NCI-H446 treated with DMSO at 0.1 percent for 48 hours (cell line): ENCODE measurements at regions not wholly inside any gene's neighbourhood (a gene's known extent, or its start where the extent isn't known, plus 50 kb on each side); places are given as distances from the start of the nearest gene placed in this dataset.
"Not testable (repeated sequence)": the region's sequence is repeated elsewhere in the genome, so short reads cannot be mapped to it uniquely, and the experiment has no call there.

Source experiments
- DNase-seq: peaks from one replicate; lab custom pipeline; 2025; lab: John Stamatoyannopoulos, UW

GRCh38 chr5:85545129-85545528 lies 1072.6 kb upstream of the COX7C start:
- DNase-seq, result no peak

GRCh38 chr5:85549229-85549628 lies 1068.5 kb upstream of the COX7C start:
- DNase-seq, result no peak

- no peak for DNase-seq
These were observed 1067.7 kb upstream of the COX7C start for GRCh38 chr5:85549836-85550599.

GRCh38 chr5:85556464-85556863 lies 1061.3 kb upstream of the COX7C start:
- no peak for DNase-seq

GRCh38 chr5:85576666-85577065 lies 1041.1 kb upstream of the COX7C start:
- DNase-seq, result peak; percentile 80

GRCh38 chr5:85587806-85588205 lies 1029.9 kb upstream of the COX7C start:
- DNase-seq, result not testable (repeated sequence)

GRCh38 chr5:85588268-85588667 lies 1029.5 kb upstream of the COX7C start:
- DNase-seq, result not testable (repeated sequence)

GRCh38 chr5:85590764-85591163 lies 1027.0 kb upstream of the COX7C start:
- no peak for DNase-seq

- no peak for DNase-seq
These were observed 1026.4 kb upstream of the COX7C start for GRCh38 chr5:85591311-85591710.

- DNase-seq, result no peak
These were observed 1014.9 kb upstream of the COX7C start for GRCh38 chr5:85602843-85603242.

- DNase-seq, result peak; percentile 71
These were observed 1013.4 kb upstream of the COX7C start for GRCh38 chr5:85604378-85604777.

- no peak for DNase-seq
These were observed 1013.0 kb upstream of the COX7C start for GRCh38 chr5:85604786-85605185.

GRCh38 chr5:85605381-85605780 lies 1012.4 kb upstream of the COX7C start:
- DNase-seq, result no peak

- no peak for DNase-seq
These were observed 1003.3 kb upstream of the COX7C start for GRCh38 chr5:85614489-85614888.

- DNase-seq, result no peak
These were observed 996.1 kb upstream of the COX7C start for GRCh38 chr5:85621668-85622067.

- DNase-seq, result no peak
These were observed 989.6 kb upstream of the COX7C start for GRCh38 chr5:85628153-85628552.

GRCh38 chr5:85638495-85639125 lies 979.1 kb upstream of the COX7C start:
- not testable (repeated sequence) for DNase-seq

GRCh38 chr5:85646036-85646435 lies 971.7 kb upstream of the COX7C start:
- no peak for DNase-seq

GRCh38 chr5:85646641-85647040 lies 971.1 kb upstream of the COX7C start:
- DNase-seq, result no peak

GRCh38 chr5:85647349-85648127 lies 970.2 kb upstream of the COX7C start:
- no peak for DNase-seq

GRCh38 chr5:85648495-85648894 lies 969.2 kb upstream of the COX7C start:
- no peak for DNase-seq

GRCh38 chr5:85651731-85652130 lies 966.0 kb upstream of the COX7C start:
- DNase-seq, result no peak

- DNase-seq, result not testable (repeated sequence)
These were observed 963.6 kb upstream of the COX7C start for GRCh38 chr5:85654144-85654543.
